HL-60 (cell line): ENCODE measurements at regions not wholly inside any gene's neighbourhood (a gene's known extent, or its start where the extent isn't known, plus 50 kb on each side); places are given as distances from the start of the nearest gene placed in this dataset.

ENCODE experiments used
- DNase-seq, 2 experiments: peaks; one replicate each; pipeline ENCODE4 v3.0.0-alpha.2; 2010 to 2020; ENCODE audit warnings: low read depth in 1 of 2, low spot score in 1 of 2
- H3K27ac ChIP-seq: fragments of 250-450 bp; sonication (Bioruptor Pico); replicated peaks from 2 replicates; pipeline ENCODE4 v1.5.1; 2020; ENCODE audit warnings: mild to moderate bottlenecking, moderate library complexity
- H3K27me3 ChIP-seq: fragments of 250-450 bp; sonication (Bioruptor Pico); 2 replicates; pipeline ENCODE4 v1.5.1; 2021; ENCODE audit warnings: mild to moderate bottlenecking, moderate library complexity; ENCODE audit not compliant: insufficient read depth, poor library complexity, severe bottlenecking
- H3K4me3 ChIP-seq: replicated peaks from 2 replicates; pipeline ENCODE4 v1.5.1; 2011; ENCODE audit warnings: mild to moderate bottlenecking, control low read depth, low read length; ENCODE audit not compliant: insufficient read depth
- CTCF ChIP-seq: IDR thresholded peaks from one replicate; pipeline ENCODE4 v1.5.1; 2011; ENCODE audit warnings: low read length, control low read depth, inconsistent platforms; ENCODE audit not compliant: insufficient read depth
- GABPA ChIP-seq: IDR thresholded peaks from 2 replicates; pipeline ENCODE4 v1.6.1; 2012; ENCODE audit warnings: low read depth
- POLR2AphosphoS5 ChIP-seq: IDR thresholded peaks from 2 replicates; pipeline ENCODE4 v1.6.1; 2012; ENCODE audit warnings: low read depth
- SPI1 ChIP-seq: IDR thresholded peaks from 2 replicates; pipeline ENCODE4 v1.6.1; 2012; ENCODE audit warnings: low read depth, mild to moderate bottlenecking, borderline replicate concordance
- TF ChIP-seq, protein P1 (sequence below): IDR thresholded peaks from 2 replicates; pipeline ENCODE4 v1.6.1; 2012; ENCODE audit warnings: low read depth; ENCODE audit not compliant: insufficient replicate concordance

- DNase-seq: no peak
- TF ChIP-seq SPI1: no peak
- no peak for TF ChIP-seq CTCF
- TF ChIP-seq, protein P1, sequence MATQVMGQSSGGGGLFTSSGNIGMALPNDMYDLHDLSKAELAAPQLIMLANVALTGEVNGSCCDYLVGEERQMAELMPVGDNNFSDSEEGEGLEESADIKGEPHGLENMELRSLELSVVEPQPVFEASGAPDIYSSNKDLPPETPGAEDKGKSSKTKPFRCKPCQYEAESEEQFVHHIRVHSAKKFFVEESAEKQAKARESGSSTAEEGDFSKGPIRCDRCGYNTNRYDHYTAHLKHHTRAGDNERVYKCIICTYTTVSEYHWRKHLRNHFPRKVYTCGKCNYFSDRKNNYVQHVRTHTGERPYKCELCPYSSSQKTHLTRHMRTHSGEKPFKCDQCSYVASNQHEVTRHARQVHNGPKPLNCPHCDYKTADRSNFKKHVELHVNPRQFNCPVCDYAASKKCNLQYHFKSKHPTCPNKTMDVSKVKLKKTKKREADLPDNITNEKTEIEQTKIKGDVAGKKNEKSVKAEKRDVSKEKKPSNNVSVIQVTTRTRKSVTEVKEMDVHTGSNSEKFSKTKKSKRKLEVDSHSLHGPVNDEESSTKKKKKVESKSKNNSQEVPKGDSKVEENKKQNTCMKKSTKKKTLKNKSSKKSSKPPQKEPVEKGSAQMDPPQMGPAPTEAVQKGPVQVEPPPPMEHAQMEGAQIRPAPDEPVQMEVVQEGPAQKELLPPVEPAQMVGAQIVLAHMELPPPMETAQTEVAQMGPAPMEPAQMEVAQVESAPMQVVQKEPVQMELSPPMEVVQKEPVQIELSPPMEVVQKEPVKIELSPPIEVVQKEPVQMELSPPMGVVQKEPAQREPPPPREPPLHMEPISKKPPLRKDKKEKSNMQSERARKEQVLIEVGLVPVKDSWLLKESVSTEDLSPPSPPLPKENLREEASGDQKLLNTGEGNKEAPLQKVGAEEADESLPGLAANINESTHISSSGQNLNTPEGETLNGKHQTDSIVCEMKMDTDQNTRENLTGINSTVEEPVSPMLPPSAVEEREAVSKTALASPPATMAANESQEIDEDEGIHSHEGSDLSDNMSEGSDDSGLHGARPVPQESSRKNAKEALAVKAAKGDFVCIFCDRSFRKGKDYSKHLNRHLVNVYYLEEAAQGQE: no peak
- TF ChIP-seq POLR2AphosphoS5: no peak
- TF ChIP-seq GABPA: no peak
- no peak overlapping the region for H3K4me3 ChIP-seq
- H3K27ac ChIP-seq: no peak overlapping the region
- no peaks in the 10 kb centered on the region for H3K27me3 ChIP-seq
These were observed 344.3 kb downstream of the ZNF608 start for GRCh38 chr5:124402144-124402581.

DNA sequence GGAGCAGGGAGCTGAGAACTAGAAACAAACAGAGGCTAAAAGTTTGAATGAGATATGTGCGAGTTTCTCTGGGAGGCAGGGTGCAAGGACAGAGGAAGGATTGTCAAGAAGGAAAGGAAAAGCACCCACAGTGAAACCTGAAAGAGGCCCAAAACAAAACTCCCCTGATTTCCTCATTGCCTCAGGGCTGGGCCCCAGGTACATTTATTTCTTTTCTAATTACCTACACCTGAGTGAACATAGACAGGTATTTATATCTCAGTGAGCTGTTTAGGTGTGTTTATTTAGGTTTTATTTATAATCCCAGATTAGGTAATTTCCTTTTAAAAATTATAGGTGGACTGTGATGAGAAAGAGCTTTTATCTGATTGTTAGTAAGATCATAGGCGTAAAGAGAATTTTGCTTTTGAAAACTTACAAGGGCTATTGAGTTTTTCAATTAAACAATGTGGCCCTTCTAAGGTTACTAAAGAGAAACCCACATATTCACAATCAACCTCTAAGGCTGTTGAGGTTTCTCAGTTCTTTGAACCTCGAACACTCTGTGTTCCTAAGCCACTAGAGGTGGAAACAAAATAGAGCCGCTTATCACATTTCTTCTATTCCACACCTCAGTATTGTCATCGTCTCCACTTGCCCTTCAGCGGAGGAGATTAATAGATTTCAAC is 344.8 kb downstream of the ZNF608 start:
- no peak overlapping the region for H3K27ac ChIP-seq
- no peak for TF ChIP-seq CTCF
- no peak for TF ChIP-seq GABPA
- no peak for TF ChIP-seq SPI1
- TF ChIP-seq, protein P1: no peak
- no peak for TF ChIP-seq POLR2AphosphoS5
- DNase-seq: no peak
- no peaks in the 10 kb centered on the region for H3K27me3 ChIP-seq
- no peak overlapping the region for H3K4me3 ChIP-seq

DNA sequence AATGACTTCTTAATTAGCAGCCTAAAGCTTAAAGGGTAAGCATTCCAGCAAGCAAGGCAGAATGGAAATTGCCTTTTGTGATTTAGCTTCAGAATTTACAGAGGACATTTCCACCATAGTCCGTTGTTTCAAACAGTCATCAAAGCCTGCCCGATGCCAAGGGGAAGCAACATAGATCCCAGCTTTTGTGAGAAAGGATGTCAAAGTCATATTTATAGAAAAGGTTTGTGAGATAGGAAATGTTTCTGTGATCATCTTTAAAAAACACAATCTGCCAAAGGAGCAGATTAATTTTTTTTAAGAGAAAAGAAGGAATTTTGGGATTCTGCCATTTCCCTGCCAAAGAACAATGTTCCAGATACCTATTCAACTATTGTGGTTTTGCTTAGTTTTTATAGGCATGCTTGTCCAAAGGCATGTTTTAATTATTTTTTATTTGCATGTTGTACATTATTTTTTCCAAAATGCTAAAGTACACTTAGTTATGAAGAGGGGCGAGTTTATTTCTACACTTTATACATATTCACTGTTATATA is 346.9 kb downstream of the ZNF608 start:
- TF ChIP-seq CTCF (no peak), POLR2AphosphoS5 (no peak), SPI1 (no peak), GABPA (no peak)
- TF ChIP-seq, protein P1: no peak
- DNase-seq: no peak
- no peak overlapping the region for H3K27ac ChIP-seq

More for the DNA sequence above, 346.9 kb downstream of the ZNF608 start:
- H3K4me3 ChIP-seq: no peak overlapping the region
- H3K27me3 ChIP-seq: no peaks in the 10 kb centered on the region
